ENCODE measurements at regions not wholly inside any gene's neighbourhood (a gene's known extent, or its start where the extent isn't known, plus 50 kb on each side); places are given as distances from the start of the nearest gene placed in this dataset.

- Histone ChIP-seq H2BK12ac (ENCODE audit: low read depth, low read length) (no peak overlapping the region), H3K14ac (ENCODE audit: insufficient read length) (no peak overlapping the region), H2AK5ac (ENCODE audit: low read depth, low read length) (no peak overlapping the region), H2BK20ac (ENCODE audit: low read length) (no peak overlapping the region), H3K27me3 (replicated peaks in 1 of 4; ENCODE audit: control insufficient read depth in 3 of 4, extremely low read depth in 1 of 4, insufficient read depth in 3 of 4, low read length in 3 of 4) (no peaks in the 10 kb centered on the region), H3K27ac (ENCODE audit: low read depth, low read length) (no peak overlapping the region), H3K4me3 (ENCODE audit: extremely low read depth in 1 of 4, insufficient read depth in 2 of 4, low read depth in 3 of 4, low read length in 4 of 4) (no peak overlapping the region), H3K9me3 (ENCODE audit: insufficient read depth in 2 of 2, low read depth in 1 of 2, low read length in 1 of 2) (no peaks in the 10 kb centered on the region; a peak in 1 of 4 replicates), H3K56ac (replicated peaks; ENCODE audit: insufficient read length, low read depth, low read length) (no peak overlapping the region), H4K20me1 (replicated peaks in 1 of 2; ENCODE audit: control insufficient read depth in 1 of 2, insufficient read depth in 2 of 2, low read length in 2 of 2) (peaks cover 0 to 3% of the 10 kb centered on the region in 2 experiments), H3K79me2 (ENCODE audit: control insufficient read depth in 1 of 2, insufficient read depth in 2 of 2, low read length in 2 of 2) (no peaks in the 10 kb centered on the region), H3K4ac (replicated peaks; ENCODE audit: insufficient read length, low read depth, low read length) (no peak overlapping the region), H3K23ac (ENCODE audit: insufficient read length) (no peak overlapping the region), H3K4me1 (replicated peaks in 1 of 4; ENCODE audit: control insufficient read depth in 3 of 4, insufficient read depth in 4 of 4, low read length in 3 of 4) (no peaks in the 10 kb centered on the region), H4K91ac (replicated peaks; ENCODE audit: insufficient read length, low read length) (no peak overlapping the region), H2BK15ac (ENCODE audit: low read length) (no peak overlapping the region), H3K36me3 (ENCODE audit: control insufficient read depth in 2 of 4, insufficient read depth in 4 of 4, low read length in 3 of 4) (no peaks in the 10 kb centered on the region), H2BK5ac (ENCODE audit: low read depth, low read length) (no peak overlapping the region), H3K4me2 (ENCODE audit: insufficient read depth in 1 of 2, low read depth in 2 of 2, low read length in 2 of 2) (no peak overlapping the region), H2BK120ac (replicated peaks; ENCODE audit: low read depth, low read length) (no peak overlapping the region), H3K9ac (replicated peaks in 1 of 4; ENCODE audit: extremely low read depth in 1 of 4, low read depth in 3 of 4, low read length in 3 of 4) (no peak overlapping the region), H4K5ac (ENCODE audit: insufficient read length, low read depth, low read length) (no peak overlapping the region), H3K79me1 (ENCODE audit: low read depth, low read length) (no peaks in the 10 kb centered on the region), H4K8ac (ENCODE audit: extremely low read depth, insufficient read depth, low read length) (no peak overlapping the region), H3K23me2 (ENCODE audit: low read depth, low read length) (peaks cover 2% of the 10 kb centered on the region; the same call in 1 of the 2 replicates), H2AFZ (ENCODE audit: low read length) (no peak overlapping the region), H3K18ac (ENCODE audit: extremely low read depth, low read length) (no peak overlapping the region)
- ChIA-PET POLR2A (ENCODE audit: partially characterized antibody) (interaction anchor here (0.5 kb wide), 1 partner anchor 107 kb away, joined by 4 read pairs; no protein-coding TSS in a partner anchor), CTCF (ENCODE audit: partially characterized antibody) (interaction anchor here (0.6 to 1.3 kb wide), 4 partner anchors 9 to 30 kb away, joined by 3 to 4 read pairs (median 4); no protein-coding TSS in a partner anchor)
- 81% methylated on average over 7 of the region's 7 CpGs; no CpG with 5 or more reads in 1 of the 2 experiments for WGBS, 2 experiments (ENCODE audit: extremely low coverage in 1 of 2, insufficient coverage in 1 of 2, insufficient read length in 1 of 2, insufficient replicate concordance in 2 of 2, low coverage in 1 of 2, low lambda C conversion rate in 2 of 2, missing lambda C conversion rate in 1 of 2)
- no peak for DNase-seq (ENCODE audit: low read depth in 1 of 2, low spot score in 2 of 2)
- no peak for FAIRE-seq
- no peak for TF ChIP-seq GABPA (IDR thresholded peaks at IDR 0.05; ENCODE audit: borderline replicate concordance, insufficient read depth, low read length)
- TF ChIP-seq CTBP2 (IDR thresholded peaks at IDR 0.05; ENCODE audit: borderline replicate concordance, insufficient read depth, insufficient read length, low read length) = no peak
- no peak for TF ChIP-seq ZNF274 (IDR thresholded peaks at IDR 0.05; ENCODE audit: borderline replicate concordance, extremely low read depth, low read length)
- TF ChIP-seq ATF3 (IDR thresholded peaks at IDR 0.05; ENCODE audit: insufficient read depth, low read depth, low read length) = no peak
- no peak for TF ChIP-seq USF2 (IDR thresholded peaks at IDR 0.05; ENCODE audit: low read length)
- TF ChIP-seq BACH1 (IDR thresholded peaks at IDR 0.05; ENCODE audit: low read length) = no peak
- TF ChIP-seq ASH2L (IDR thresholded peaks at IDR 0.05; ENCODE audit: low read length) = no peak
- TF ChIP-seq YY1 (IDR thresholded peaks at IDR 0.05; ENCODE audit: low read depth, low read length) = no peak
- no peak for TF ChIP-seq TEAD4 (IDR thresholded peaks at IDR 0.05; ENCODE audit: low read depth, low read length)
- TF ChIP-seq SP4 (IDR thresholded peaks at IDR 0.05; ENCODE audit: low read length) = no peak
- no peak for TF ChIP-seq CHD2 (IDR thresholded peaks at IDR 0.05; ENCODE audit: low read length)
- TF ChIP-seq SIN3A (conservative IDR thresholded peaks at IDR 0.05 in 1 of 2, IDR thresholded peaks at IDR 0.05 in 1 of 2; ENCODE audit: low read depth in 1 of 2, low read length in 2 of 2) = no peak
- no peak for TF ChIP-seq TBP (IDR thresholded peaks at IDR 0.05; ENCODE audit: low read depth, low read length)
Observed at GRCh38 chr7:98488167-98488566, 87.3 kb upstream of the BAIAP2L1 start.
